HEK293 (cell line): ENCODE measurements at regions not wholly inside any gene's neighbourhood (a gene's known extent, or its start where the extent isn't known, plus 50 kb on each side); places are given as distances from the start of the nearest gene placed in this dataset.

Experiments
- ZNF549 ChIP-seq: fragments of 450-650 bp; IDR thresholded peaks from 2 replicates; pipeline ENCODE4 v1.5.1; 2018; ENCODE audit warnings: missing biosample characterization, missing genetic modification characterization, mild to moderate bottlenecking, inconsistent platforms, moderate library complexity
- TF ChIP-seq, protein P1 (sequence below): fragments of 450-650 bp; formaldehyde crosslinking; IDR thresholded peaks from 2 replicates; pipeline ENCODE4 v1.5.1; 2016; ENCODE audit warnings: missing biosample characterization, missing genetic modification characterization

DNA sequence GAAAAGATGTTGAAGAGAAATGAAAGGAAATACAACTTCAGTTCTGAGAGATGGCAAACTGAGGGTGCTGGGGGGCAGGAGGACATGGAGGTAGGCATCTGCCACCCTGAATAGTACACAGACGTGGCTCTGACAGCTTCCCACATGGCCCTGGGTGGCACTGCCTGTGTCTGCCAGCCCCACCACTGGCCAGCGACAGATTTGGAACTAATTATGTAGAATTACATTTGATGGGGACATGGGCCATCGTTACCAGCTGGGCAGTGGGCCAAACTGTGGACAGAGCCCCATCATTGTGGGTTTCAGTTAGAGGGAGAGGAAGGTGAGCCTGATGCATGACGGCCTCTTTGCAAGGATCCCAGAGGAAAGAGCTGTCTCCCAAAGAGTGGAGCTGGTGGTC, 216.0 kb upstream of the HAAO start:
- TF ChIP-seq ZNF549 (tag by site-specific recombination): no peak
- TF ChIP-seq, protein P1, sequence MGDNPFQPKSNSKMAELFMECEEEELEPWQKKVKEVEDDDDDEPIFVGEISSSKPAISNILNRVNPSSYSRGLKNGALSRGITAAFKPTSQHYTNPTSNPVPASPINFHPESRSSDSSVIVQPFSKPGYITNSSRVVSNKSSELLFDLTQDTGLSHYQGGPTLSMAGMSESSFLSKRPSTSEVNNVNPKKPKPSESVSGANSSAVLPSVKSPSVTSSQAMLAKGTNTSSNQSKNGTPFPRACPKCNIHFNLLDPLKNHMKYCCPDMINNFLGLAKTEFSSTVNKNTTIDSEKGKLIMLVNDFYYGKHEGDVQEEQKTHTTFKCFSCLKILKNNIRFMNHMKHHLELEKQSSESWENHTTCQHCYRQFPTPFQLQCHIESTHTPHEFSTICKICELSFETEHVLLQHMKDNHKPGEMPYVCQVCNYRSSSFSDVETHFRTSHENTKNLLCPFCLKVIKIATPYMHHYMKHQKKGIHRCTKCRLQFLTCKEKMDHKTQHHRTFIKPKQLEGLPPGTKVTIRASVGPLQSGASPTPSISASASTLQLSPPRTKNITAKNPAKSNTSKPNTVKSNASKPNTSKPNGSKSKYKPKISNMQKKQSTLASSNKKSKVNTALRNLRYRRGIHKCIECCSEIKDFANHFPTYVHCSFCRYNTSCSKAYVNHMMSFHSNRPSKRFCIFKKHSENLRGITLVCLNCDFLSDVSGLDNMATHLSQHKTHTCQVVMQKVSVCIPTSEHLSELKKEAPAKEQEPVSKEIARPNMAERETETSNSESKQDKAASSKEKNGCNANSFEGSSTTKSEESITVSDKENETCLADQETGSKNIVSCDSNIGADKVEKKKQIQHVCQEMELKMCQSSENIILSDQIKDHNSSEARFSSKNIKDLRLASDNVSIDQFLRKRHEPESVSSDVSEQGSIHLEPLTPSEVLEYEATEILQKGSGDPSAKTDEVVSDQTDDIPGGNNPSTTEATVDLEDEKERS: no peak
